GM23248 (cell line): ENCODE measurements at regions not wholly inside any gene's neighbourhood (a gene's known extent, or its start where the extent isn't known, plus 50 kb on each side); places are given as distances from the start of the nearest gene placed in this dataset.

Experiments
- EZH2 ChIP-seq: fragments of 200-600 bp; sonication (generic); IDR thresholded peaks from 2 replicates; pipeline ENCODE4 v1.6.1; 2018; ENCODE audit warnings: antibody characterized with exemption, mild to moderate bottlenecking; ENCODE audit not compliant: insufficient read depth, poor library complexity, severe bottlenecking
- EZH2phosphoT487 ChIP-seq: fragments of 200-600 bp; sonication (generic); IDR thresholded peaks from 2 replicates; pipeline ENCODE4 v1.6.1; 2018; ENCODE audit warnings: antibody characterized with exemption, moderate library complexity, mild to moderate bottlenecking, low read depth; ENCODE audit not compliant: insufficient read depth

DNA sequence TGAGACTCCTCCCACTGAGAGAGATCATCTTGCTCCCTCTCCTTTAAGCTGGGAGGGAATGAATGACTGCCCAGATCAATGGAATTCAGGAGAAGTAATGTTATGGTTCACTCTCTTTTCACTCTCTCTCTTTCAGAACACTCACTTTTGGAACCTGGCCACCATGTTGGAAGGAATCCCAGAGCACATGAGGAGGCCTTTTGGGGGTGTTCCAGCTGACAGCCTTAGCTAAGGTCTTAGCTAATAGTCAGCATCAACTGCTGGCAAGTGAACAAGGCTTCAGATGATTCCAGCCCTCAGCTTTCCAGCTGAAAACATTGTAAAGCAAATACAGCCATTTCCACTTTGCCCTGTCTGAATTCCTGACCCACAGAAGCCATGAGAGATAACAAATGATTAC lies 124.0 kb upstream of the CLNK start:
- no peak for TF ChIP-seq EZH2
- no peak for TF ChIP-seq EZH2phosphoT487
